GM23248 (cell line): ENCODE measurements at regions not wholly inside any gene's neighbourhood (a gene's known extent, or its start where the extent isn't known, plus 50 kb on each side); places are given as distances from the start of the nearest gene placed in this dataset.

Experiments
- DNase-seq: peaks from one replicate; pipeline ENCODE4 v3.0.0-alpha.2; 2015
- H2AFZ ChIP-seq: fragments of 200-600 bp; sonication (generic); 2 replicates; pipeline ENCODE4 v1.6.1; 2016; ENCODE audit warnings: antibody characterized with exemption
- H3F3A ChIP-seq: fragments of 200-600 bp; sonication (generic); 2 replicates; pipeline ENCODE4 v1.6.1; 2016; ENCODE audit warnings: mild to moderate bottlenecking, antibody characterized with exemption, mixed run types; ENCODE audit not compliant: insufficient read depth
- H3K27ac ChIP-seq: fragments of 200-600 bp; sonication (generic); 2 replicates; pipeline ENCODE4 v1.5.1; 2016; ENCODE audit warnings: mild to moderate bottlenecking
- H3K27me3 ChIP-seq: fragments of 200-600 bp; sonication (generic); replicated peaks from 2 replicates; pipeline ENCODE4 v1.6.1; 2016; ENCODE audit warnings: mild to moderate bottlenecking; ENCODE audit not compliant: insufficient read depth
- H3K36me3 ChIP-seq: fragments of 200-600 bp; sonication (generic); 2 replicates; pipeline ENCODE4 v1.6.1; 2016; ENCODE audit warnings: low read depth, mild to moderate bottlenecking
- H3K4me1 ChIP-seq: fragments of 200-600 bp; sonication (generic); 2 replicates; pipeline ENCODE4 v1.6.1; 2016; ENCODE audit warnings: mild to moderate bottlenecking; ENCODE audit not compliant: insufficient read depth
- H3K4me2 ChIP-seq: fragments of 200-600 bp; sonication (generic); one replicate; pipeline ENCODE4 v1.6.1; 2016; ENCODE audit warnings: mild to moderate bottlenecking; ENCODE audit not compliant: unreplicated experiment
- H3K4me3 ChIP-seq: fragments of 200-600 bp; sonication (generic); 2 replicates; pipeline ENCODE4 v1.5.1; 2016; ENCODE audit warnings: mild to moderate bottlenecking
- H3K79me2 ChIP-seq: fragments of 200-600 bp; sonication (generic); 2 replicates; pipeline ENCODE4 v1.6.1; 2016; ENCODE audit warnings: mild to moderate bottlenecking; ENCODE audit not compliant: insufficient read depth
- H3K9ac ChIP-seq: fragments of 200-600 bp; sonication (generic); 2 replicates; pipeline ENCODE4 v1.6.1; 2016; ENCODE audit warnings: mild to moderate bottlenecking
- H3K9me2 ChIP-seq: fragments of 200-600 bp; sonication (generic); 2 replicates; pipeline ENCODE4 v1.6.1; 2016; ENCODE audit warnings: mixed run types, mild to moderate bottlenecking, moderate library complexity; ENCODE audit not compliant: insufficient read depth
- H3K9me3 ChIP-seq: fragments of 200-600 bp; sonication (generic); one replicate; pipeline ENCODE4 v1.6.1; 2017; ENCODE audit warnings: low read depth
- H4K20me1 ChIP-seq: fragments of 200-600 bp; sonication (generic); 2 replicates; pipeline ENCODE4 v1.6.0; 2016; ENCODE audit not compliant: insufficient read depth
- EZH2 ChIP-seq: fragments of 200-600 bp; sonication (generic); IDR thresholded peaks from 2 replicates; pipeline ENCODE4 v1.6.1; 2018; ENCODE audit warnings: antibody characterized with exemption, mild to moderate bottlenecking; ENCODE audit not compliant: insufficient read depth, poor library complexity, severe bottlenecking
- EZH2phosphoT487 ChIP-seq: fragments of 200-600 bp; sonication (generic); IDR thresholded peaks from 2 replicates; pipeline ENCODE4 v1.6.1; 2018; ENCODE audit warnings: antibody characterized with exemption, moderate library complexity, mild to moderate bottlenecking, low read depth; ENCODE audit not compliant: insufficient read depth
- WGBS, 2 experiments: methylation state at CpG; one replicate each; pipeline ENCODE4 v1.1.6; 2015 to 2017; ENCODE audit warnings: low lambda C conversion rate in 2 of 2, low coverage in 1 of 2; ENCODE audit errors: missing lambda C conversion rate in 2 of 2; 5-methylcytosine and 5-hydroxymethylcytosine counted together
- in situ Hi-C: fragments of 300-500 bp; cut with MboI; formaldehyde crosslinking; loops from 2 replicates; pipeline ENCODE4 v1.15.0; 2020

- Histone ChIP-seq H3K9me3 (no peaks in the 10 kb centered on the region), H4K20me1 (no peaks in the 10 kb centered on the region), H3K9me2 (no peaks in the 10 kb centered on the region), H3K36me3 (no peaks in the 10 kb centered on the region), H2AFZ (peak overlapping the region; percentile 73), H3K27me3 (no peaks in the 10 kb centered on the region), H3K4me1 (peaks cover 41% of the 10 kb centered on the region), H3K9ac (peak overlapping the region; percentile 44), H3F3A (peaks cover 22% of the 10 kb centered on the region), H3K27ac (no peak overlapping the region), H3K4me2 (peak overlapping the region; percentile 66), H3K4me3 (peak overlapping the region; percentile 62), H3K79me2 (no peaks in the 10 kb centered on the region)
- peak; percentile 58 for DNase-seq
- 6 to 7% methylated on average over 6 of the region's 6 CpGs for WGBS, 2 experiments
- no peak for TF ChIP-seq EZH2
- TF ChIP-seq EZH2phosphoT487: no peak
- in situ Hi-C loops: no loop called here
These were observed 472.3 kb upstream of the CBLB start for GRCh38 chr3:106341087-106341486.

DNA sequence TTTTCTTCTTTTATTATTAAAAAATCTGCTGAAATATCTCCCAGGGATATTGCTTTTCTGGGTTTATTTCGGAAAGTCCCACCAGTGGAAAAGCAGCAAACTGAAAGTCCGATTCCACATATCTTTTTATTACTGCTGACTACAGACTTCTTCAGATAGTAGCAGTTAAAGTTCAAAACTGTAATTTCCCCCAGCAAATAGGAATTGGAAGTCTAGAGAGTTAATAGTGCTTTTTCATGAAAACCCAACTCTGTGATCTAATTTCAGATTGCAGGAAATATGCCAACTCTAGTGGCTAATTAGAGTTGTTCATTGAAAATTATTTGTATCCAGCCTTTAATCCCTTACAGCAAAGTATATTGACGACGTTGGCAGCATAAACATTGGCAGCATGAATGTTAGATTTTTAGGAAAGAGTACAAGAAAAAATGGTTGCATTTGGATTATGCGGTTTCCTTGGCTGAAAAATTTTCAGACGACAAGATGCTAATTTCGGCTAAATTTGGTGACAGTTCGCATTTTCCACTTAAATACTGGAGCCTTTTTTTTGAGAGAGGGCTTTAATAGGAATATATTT lies 472.9 kb upstream of the CBLB start:
- TF ChIP-seq EZH2phosphoT487: no peak
- TF ChIP-seq EZH2: no peak

GRCh38 chr3:106342386-106342785 lies 473.6 kb upstream of the CBLB start:
- Histone ChIP-seq H3K4me2 (no peak overlapping the region), H3K27me3 (no peaks in the 10 kb centered on the region), H4K20me1 (no peaks in the 10 kb centered on the region), H3K4me3 (no peak overlapping the region), H3K9ac (no peak overlapping the region), H3K9me2 (no peaks in the 10 kb centered on the region), H3K9me3 (no peaks in the 10 kb centered on the region), H3K79me2 (no peaks in the 10 kb centered on the region), H3K36me3 (no peaks in the 10 kb centered on the region), H3K27ac (no peak overlapping the region), H3F3A (peaks cover 19% of the 10 kb centered on the region), H2AFZ (no peak overlapping the region), H3K4me1 (peaks cover 39% of the 10 kb centered on the region)
- no peak for DNase-seq
- TF ChIP-seq EZH2: no peak
- no peak for TF ChIP-seq EZH2phosphoT487
- in situ Hi-C loops: no loop called here
- 83 to 92% methylated on average over 2 of the region's 2 CpGs for WGBS, 2 experiments

More for the DNA sequence above, 472.9 kb upstream of the CBLB start:
- Histone ChIP-seq H3K36me3 (no peaks in the 10 kb centered on the region), H4K20me1 (no peaks in the 10 kb centered on the region), H3K4me3 (peak overlapping the region; percentile 62), H3K9me3 (no peaks in the 10 kb centered on the region), H3K9me2 (no peaks in the 10 kb centered on the region), H3K79me2 (no peaks in the 10 kb centered on the region), H3K4me1 (peaks cover 45% of the 10 kb centered on the region), H3K4me2 (peak overlapping the region; percentile 66), H2AFZ (peak overlapping the region; percentile 73), H3F3A (peaks cover 21% of the 10 kb centered on the region), H3K9ac (peak overlapping the region; percentile 44), H3K27ac (no peak overlapping the region), H3K27me3 (no peaks in the 10 kb centered on the region)
- 41 to 51% methylated on average over 8 of the region's 8 CpGs for WGBS, 2 experiments
- DNase-seq: peak; percentile 8
- in situ Hi-C loops: no loop called here

DNA sequence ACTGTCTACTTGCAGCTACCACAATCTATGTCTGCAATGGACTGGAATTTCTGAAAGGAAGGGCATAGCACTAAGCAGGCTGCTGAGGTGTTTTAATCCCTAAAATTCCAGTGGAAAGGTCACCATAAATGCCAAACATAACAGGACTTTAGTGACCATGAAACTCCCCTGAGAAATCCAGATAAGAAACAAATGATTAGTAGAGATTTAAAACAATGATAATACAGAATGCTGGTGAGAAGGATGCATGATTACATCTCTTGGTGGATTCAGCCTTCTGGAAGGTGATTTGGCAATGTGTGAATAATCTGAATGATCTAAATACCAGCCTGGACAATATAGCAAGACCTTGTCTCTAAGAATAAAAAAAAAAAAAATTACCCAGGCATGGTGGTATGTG lies 475.0 kb upstream of the CBLB start:
- no peak overlapping the region for H3K4me3 ChIP-seq
- no peak for DNase-seq
- no peaks in the 10 kb centered on the region for H3K27me3 ChIP-seq
- H3K36me3 ChIP-seq: no peaks in the 10 kb centered on the region
- in situ Hi-C loops: no loop called here
- peaks cover 39% of the 10 kb centered on the region for H3K4me1 ChIP-seq
- no peaks in the 10 kb centered on the region for H3K9me3 ChIP-seq
- no peak overlapping the region for H2AFZ ChIP-seq
- H3K4me2 ChIP-seq: no peak overlapping the region
- H4K20me1 ChIP-seq: no peaks in the 10 kb centered on the region
- TF ChIP-seq EZH2: no peak
- TF ChIP-seq EZH2phosphoT487: no peak
- H3F3A ChIP-seq: peaks cover 19% of the 10 kb centered on the region
- H3K79me2 ChIP-seq: no peaks in the 10 kb centered on the region
- H3K9me2 ChIP-seq: no peaks in the 10 kb centered on the region
- H3K9ac ChIP-seq: no peak overlapping the region
- H3K27ac ChIP-seq: no peak overlapping the region
